Neural cell (in vitro differentiated cells): ENCODE measurements at regions not wholly inside any gene's neighbourhood (a gene's known extent, or its start where the extent isn't known, plus 50 kb on each side); places are given as distances from the start of the nearest gene placed in this dataset.

Experiments used
- H2AFZ ChIP-seq: fragments of 200-600, 300-800 bp; sonication (generic), shearing (Covaris generic); 2 replicates; pipeline ENCODE4 v1.6.0; 2014; ENCODE audit warnings: low read depth, mild to moderate bottlenecking, antibody characterized with exemption, low read length, moderate library complexity
- H3F3A ChIP-seq: fragments of 200-600 bp; shearing (Covaris generic); 2 replicates; pipeline ENCODE4 v1.6.1; 2016; ENCODE audit warnings: mild to moderate bottlenecking, moderate library complexity, mixed read lengths, antibody characterized with exemption, low read length; ENCODE audit not compliant: insufficient read depth, poor library complexity, severe bottlenecking
- H3K27ac ChIP-seq: fragments of 200-600, 300-800 bp; sonication (generic), shearing (Covaris generic); 2 replicates; pipeline ENCODE4 v1.5.1; 2014; ENCODE audit warnings: mild to moderate bottlenecking, low read length, moderate library complexity
- H3K27me3 ChIP-seq: fragments of 300-800, 200-600 bp; sonication (generic), shearing (Covaris generic); 2 replicates; pipeline ENCODE4 v1.6.0; 2014; ENCODE audit warnings: mild to moderate bottlenecking, low read depth, low read length, moderate library complexity; ENCODE audit not compliant: insufficient read depth
- H3K36me3 ChIP-seq: fragments of 300-800, 200-600 bp; sonication (generic), shearing (Covaris generic); 2 replicates; pipeline ENCODE4 v1.5.1; 2014; ENCODE audit warnings: mild to moderate bottlenecking, antibody characterized with exemption, low read length, moderate library complexity; ENCODE audit not compliant: insufficient read depth
- H3K4me2 ChIP-seq: fragments of 300-800, 200-600 bp; sonication (generic), shearing (Covaris generic); 2 replicates; pipeline ENCODE4 v1.6.0; 2014; ENCODE audit warnings: mild to moderate bottlenecking, low read length
- H3K4me3 ChIP-seq: fragments of 300-800, 200-600 bp; sonication (generic), shearing (Covaris generic); 2 replicates; pipeline ENCODE4 v1.5.1; 2014; ENCODE audit warnings: mild to moderate bottlenecking, low read length, moderate library complexity
- H3K79me2 ChIP-seq: fragments of 200-600 bp; shearing (Covaris generic); replicated peaks from 2 replicates; pipeline ENCODE4 v1.6.0; 2014; ENCODE audit warnings: mild to moderate bottlenecking, low read length, moderate library complexity; ENCODE audit not compliant: insufficient read depth
- H3K9ac ChIP-seq: fragments of 300-800, 200-600 bp; sonication (generic), shearing (Covaris generic); 2 replicates; pipeline ENCODE4 v1.6.1; 2016; ENCODE audit warnings: mild to moderate bottlenecking, low read length, mixed read lengths
- H3K9me2 ChIP-seq: fragments of 200-600 bp; shearing (Covaris generic); 2 replicates; pipeline ENCODE4 v1.6.1; 2016; ENCODE audit warnings: mild to moderate bottlenecking, low read length, mixed read lengths; ENCODE audit not compliant: insufficient read depth
- H3K9me3 ChIP-seq: fragments of 200-600, 300-800 bp; sonication (generic), shearing (Covaris generic); 2 replicates; pipeline ENCODE4 v1.6.1; 2016; ENCODE audit warnings: mild to moderate bottlenecking, mixed run types, low read length, moderate library complexity, mixed read lengths
- H4K20me1 ChIP-seq: fragments of 200-600 bp; shearing (Covaris generic); 2 replicates; pipeline ENCODE4 v1.6.1; 2016; ENCODE audit warnings: mild to moderate bottlenecking, mixed run types; ENCODE audit not compliant: insufficient read depth
- CTCF ChIP-seq: fragments of 450-650 bp; IDR thresholded peaks from 2 replicates; pipeline ENCODE4 v1.5.1; 2014; ENCODE audit warnings: antibody characterized with exemption, mild to moderate bottlenecking, moderate library complexity; ENCODE audit not compliant: poor library complexity, severe bottlenecking
- EP300 ChIP-seq: fragments of 450-650 bp; conservative IDR thresholded peaks from 2 replicates; pipeline ENCODE4 v1.6.1; 2014; ENCODE audit warnings: antibody characterized with exemption, mild to moderate bottlenecking, moderate library complexity; ENCODE audit not compliant: poor library complexity, severe bottlenecking
- EZH2 ChIP-seq: fragments of 200-600, 300-800 bp; shearing (Covaris generic), sonication (generic); IDR thresholded peaks from 2 replicates; pipeline ENCODE4 v1.6.1; 2014; ENCODE audit warnings: antibody characterized with exemption, low read length, borderline replicate concordance, mild to moderate bottlenecking; ENCODE audit not compliant: insufficient read depth, poor library complexity, severe bottlenecking
- MXI1 ChIP-seq: fragments of 450-650 bp; conservative IDR thresholded peaks from 2 replicates; pipeline ENCODE4 v1.6.1; 2014; ENCODE audit warnings: antibody characterized with exemption, mild to moderate bottlenecking; ENCODE audit not compliant: poor library complexity, severe bottlenecking
- POLR2AphosphoS5 ChIP-seq: IDR thresholded peaks from 2 replicates; pipeline ENCODE4 v1.6.1; 2012
- RAD21 ChIP-seq: fragments of 450-650 bp; conservative IDR thresholded peaks from 2 replicates; pipeline ENCODE4 v1.6.1; 2014; ENCODE audit warnings: antibody characterized with exemption, mild to moderate bottlenecking, moderate library complexity
- REST ChIP-seq: IDR thresholded peaks from 2 replicates; pipeline ENCODE4 v1.6.1; 2012; ENCODE audit warnings: borderline replicate concordance
- SMC3 ChIP-seq: fragments of 450-650 bp; conservative IDR thresholded peaks from 2 replicates; pipeline ENCODE4 v1.6.1; 2014; ENCODE audit warnings: antibody characterized with exemption, mild to moderate bottlenecking, moderate library complexity; ENCODE audit not compliant: poor library complexity
- TAF1 ChIP-seq: IDR thresholded peaks from 2 replicates; pipeline ENCODE4 v1.6.1; 2012; ENCODE audit warnings: low read depth

DNA sequence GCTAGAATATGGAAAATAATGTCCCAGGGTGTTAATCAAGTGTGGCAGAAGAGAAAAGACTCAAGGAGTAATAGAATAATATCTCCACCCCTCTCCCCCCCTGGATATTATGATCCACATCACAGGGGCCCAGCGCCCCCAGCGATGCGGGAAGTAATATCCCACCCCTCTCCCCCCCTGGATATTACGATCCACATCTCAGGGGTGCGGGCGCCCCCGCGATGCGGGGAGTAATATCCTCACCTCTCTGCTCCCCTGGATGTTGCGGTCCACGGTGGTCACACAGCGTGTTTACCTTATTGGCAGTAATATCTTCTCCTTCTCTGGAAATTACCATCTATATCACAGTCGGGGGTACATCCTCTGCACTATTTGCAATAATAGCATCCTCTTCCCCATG lies 97.1 kb upstream of the OSBPL11 start:
- Histone ChIP-seq H4K20me1 (no peaks in the 10 kb centered on the region), H2AFZ (no peak overlapping the region), H3K36me3 (no peaks in the 10 kb centered on the region), H3K79me2 (no peaks in the 10 kb centered on the region), H3K4me2 (no peak overlapping the region), H3K9me3 (no peaks in the 10 kb centered on the region), H3F3A (no peaks in the 10 kb centered on the region), H3K27ac (no peak overlapping the region), H3K9ac (no peak overlapping the region), H3K9me2 (no peaks in the 10 kb centered on the region), H3K27me3 (no peaks in the 10 kb centered on the region), H3K4me3 (no peak overlapping the region)
- no peak for TF ChIP-seq POLR2AphosphoS5

GRCh38 chr3:125693887-125694286 lies 98.6 kb upstream of the OSBPL11 start:
- H3K4me3 ChIP-seq, result no peak overlapping the region
- H3K4me2 ChIP-seq, result no peak overlapping the region
- H4K20me1 ChIP-seq, result no peaks in the 10 kb centered on the region
- no peaks in the 10 kb centered on the region for H3K36me3 ChIP-seq
- no peak overlapping the region for H2AFZ ChIP-seq
- no peaks in the 10 kb centered on the region for H3F3A ChIP-seq
- H3K9ac ChIP-seq, result no peak overlapping the region
- no peaks in the 10 kb centered on the region for H3K27me3 ChIP-seq
- TF ChIP-seq REST (no peak), EZH2 (no peak), MXI1 (no peak), RAD21 (no peak), TAF1 (no peak), EP300 (no peak), SMC3 (no peak), CTCF (no peak), POLR2AphosphoS5 (no peak)
- no peak overlapping the region for H3K27ac ChIP-seq
- no peaks in the 10 kb centered on the region for H3K9me2 ChIP-seq
- no peaks in the 10 kb centered on the region for H3K79me2 ChIP-seq
- no peaks in the 10 kb centered on the region for H3K9me3 ChIP-seq

DNA sequence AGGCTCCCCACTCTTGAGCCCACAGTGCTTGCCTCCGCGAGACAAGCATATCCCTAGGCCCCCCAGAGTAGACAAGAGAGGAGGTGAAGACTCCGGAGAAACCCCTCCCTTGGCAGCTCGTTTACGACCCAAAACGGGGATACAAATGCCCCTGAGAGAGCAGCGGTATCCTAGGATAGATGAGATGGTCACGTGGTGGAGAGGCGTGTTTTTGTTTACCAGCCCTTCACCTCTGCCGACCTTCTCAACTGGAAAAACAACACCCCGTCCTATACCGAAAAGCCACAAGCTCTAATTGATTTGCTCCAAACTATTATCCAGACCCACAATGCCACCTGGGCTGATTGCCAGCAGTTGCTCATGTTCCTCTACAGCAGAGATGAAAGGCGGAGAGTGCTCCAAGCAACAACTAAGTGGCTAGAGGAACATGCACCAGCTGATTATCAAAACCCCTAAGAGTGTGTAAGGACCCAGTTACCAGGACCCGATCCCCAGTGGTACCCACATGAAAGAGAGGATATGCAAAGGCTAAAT lies 99.5 kb upstream of the OSBPL11 start:
- Histone ChIP-seq H2AFZ (no peak overlapping the region), H3K27ac (no peak overlapping the region), H3K79me2 (no peaks in the 10 kb centered on the region), H3K9me3 (no peaks in the 10 kb centered on the region), H4K20me1 (no peaks in the 10 kb centered on the region), H3K9me2 (no peaks in the 10 kb centered on the region), H3K27me3 (no peaks in the 10 kb centered on the region), H3K4me2 (no peak overlapping the region), H3K36me3 (no peaks in the 10 kb centered on the region), H3K9ac (no peak overlapping the region), H3F3A (no peaks in the 10 kb centered on the region), H3K4me3 (no peak overlapping the region)
- TF ChIP-seq MXI1, result no peak
- TF ChIP-seq REST, result no peak
